Lower lobe of right lung (tissue), 2 donors: ENCODE measurements at regions not wholly inside any gene's neighbourhood (a gene's known extent, or its start where the extent isn't known, plus 50 kb on each side); places are given as distances from the start of the nearest gene placed in this dataset.

Experiments used
- ATAC-seq, 2 donors: fragments of 200-7000 bp; cut with Tn5 transposase; one replicate each; pipeline ENCODE4 v1.9.1; 2020 to 2022; ENCODE audit warnings: mild to moderate bottlenecking in 2 of 2, moderate library complexity in 2 of 2
- DNase-seq: peaks from one replicate; pipeline ENCODE4 v3.0.0-alpha.2; 2020
- H3K27ac ChIP-seq: fragments of 200-600 bp; one replicate; pipeline ENCODE4 v1.8.0; 2022
- H3K27me3 ChIP-seq: fragments of 200-600 bp; one replicate; pipeline ENCODE4 v1.8.0; 2022; ENCODE audit warnings: low read depth
- H3K36me3 ChIP-seq: fragments of 200-600 bp; one replicate; pipeline ENCODE4 v1.8.0; 2022; ENCODE audit warnings: mild to moderate bottlenecking
- H3K4me1 ChIP-seq: fragments of 200-600 bp; one replicate; pipeline ENCODE4 v1.8.0; 2022
- H3K4me3 ChIP-seq: fragments of 200-600 bp; one replicate; pipeline ENCODE4 v1.8.0; 2022; ENCODE audit warnings: mild to moderate bottlenecking
- H3K9me3 ChIP-seq: fragments of 200-600 bp; one replicate; pipeline ENCODE4 v1.8.0; 2022
- intact Hi-C: fragments of 100-400 bp; cut with DNase I; formaldehyde crosslinking; loops from one replicate; pipeline ENCODE4 v1.11.0; 2022
- TF ChIP-seq, protein P1 (sequence below): fragments of 200-600 bp; IDR thresholded peaks from one replicate; pipeline ENCODE4 v1.8.0; 2022; ENCODE audit warnings: antibody characterized with exemption, mild to moderate bottlenecking
- donor health status: DM: no; HTN: yes; CAD: no; lungs with severe emphysema.

- Histone ChIP-seq H3K36me3 (no peaks in the 10 kb centered on the region), H3K27me3 (no peaks in the 10 kb centered on the region), H3K4me3 (no peak overlapping the region), H3K9me3 (no peaks in the 10 kb centered on the region), H3K27ac (no peak overlapping the region), H3K4me1 (no peaks in the 10 kb centered on the region)
- intact Hi-C loops = no loop called here
- ATAC-seq = no peak
- no peak for DNase-seq
- TF ChIP-seq, protein P1, sequence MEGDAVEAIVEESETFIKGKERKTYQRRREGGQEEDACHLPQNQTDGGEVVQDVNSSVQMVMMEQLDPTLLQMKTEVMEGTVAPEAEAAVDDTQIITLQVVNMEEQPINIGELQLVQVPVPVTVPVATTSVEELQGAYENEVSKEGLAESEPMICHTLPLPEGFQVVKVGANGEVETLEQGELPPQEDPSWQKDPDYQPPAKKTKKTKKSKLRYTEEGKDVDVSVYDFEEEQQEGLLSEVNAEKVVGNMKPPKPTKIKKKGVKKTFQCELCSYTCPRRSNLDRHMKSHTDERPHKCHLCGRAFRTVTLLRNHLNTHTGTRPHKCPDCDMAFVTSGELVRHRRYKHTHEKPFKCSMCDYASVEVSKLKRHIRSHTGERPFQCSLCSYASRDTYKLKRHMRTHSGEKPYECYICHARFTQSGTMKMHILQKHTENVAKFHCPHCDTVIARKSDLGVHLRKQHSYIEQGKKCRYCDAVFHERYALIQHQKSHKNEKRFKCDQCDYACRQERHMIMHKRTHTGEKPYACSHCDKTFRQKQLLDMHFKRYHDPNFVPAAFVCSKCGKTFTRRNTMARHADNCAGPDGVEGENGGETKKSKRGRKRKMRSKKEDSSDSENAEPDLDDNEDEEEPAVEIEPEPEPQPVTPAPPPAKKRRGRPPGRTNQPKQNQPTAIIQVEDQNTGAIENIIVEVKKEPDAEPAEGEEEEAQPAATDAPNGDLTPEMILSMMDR = no peak
These were observed 1852.8 kb downstream of the EFNA5 start for GRCh38 chr5:105817914-105818313.

DNA sequence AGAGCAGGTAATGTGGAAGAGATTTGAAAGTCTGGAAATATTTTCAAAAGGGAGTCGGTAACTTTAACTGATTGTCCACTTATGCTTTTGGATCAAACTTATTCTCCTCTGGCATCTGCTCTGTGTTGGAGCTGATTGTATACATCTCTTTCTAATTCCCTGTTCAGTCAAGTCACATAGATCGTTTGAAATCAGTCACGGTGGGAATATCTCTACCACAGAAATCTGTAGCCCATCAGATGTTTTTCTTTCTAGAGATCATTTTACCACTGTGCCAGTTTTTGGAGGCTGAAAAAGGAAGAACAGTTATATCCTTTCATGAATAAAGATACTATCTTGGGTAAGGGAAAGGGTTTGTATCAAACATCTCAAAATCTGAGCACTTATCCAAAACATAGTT lies 1853.3 kb downstream of the EFNA5 start:
- intact Hi-C loops = no loop called here
- no peaks in the 10 kb centered on the region for H3K27me3 ChIP-seq
- no peak overlapping the region for H3K4me3 ChIP-seq
- H3K36me3 ChIP-seq = no peaks in the 10 kb centered on the region
- DNase-seq = no peak
- TF ChIP-seq, protein P1 = no peak
- no peak overlapping the region for H3K27ac ChIP-seq
- ATAC-seq = no peak
- no peaks in the 10 kb centered on the region for H3K4me1 ChIP-seq
- H3K9me3 ChIP-seq = no peaks in the 10 kb centered on the region

DNA sequence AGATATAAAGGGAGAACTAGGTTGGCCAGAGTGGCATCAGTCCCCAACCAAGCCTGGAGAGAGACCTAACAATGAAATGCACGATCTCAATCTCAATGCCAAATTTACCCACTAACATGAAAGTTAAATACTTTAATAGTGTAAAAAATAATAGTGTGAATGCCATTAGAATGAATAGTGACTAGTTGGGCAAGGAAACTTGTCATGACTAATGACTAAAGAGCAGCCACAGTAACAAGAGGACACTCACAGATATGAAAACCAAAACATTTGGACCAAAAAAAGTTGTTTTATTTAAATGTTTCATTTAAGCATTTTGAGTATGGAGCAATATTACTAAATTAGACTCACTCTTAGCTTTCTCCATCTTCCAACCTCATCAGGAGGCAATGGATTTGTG lies 1853.8 kb downstream of the EFNA5 start:
- ATAC-seq (no peak), DNase-seq (no peak)
- TF ChIP-seq, protein P1 = no peak
- Histone ChIP-seq H3K27me3 (no peaks in the 10 kb centered on the region), H3K4me3 (no peak overlapping the region), H3K27ac (no peak overlapping the region), H3K9me3 (no peaks in the 10 kb centered on the region), H3K36me3 (no peaks in the 10 kb centered on the region), H3K4me1 (no peaks in the 10 kb centered on the region)
- intact Hi-C loops = no loop called here

DNA sequence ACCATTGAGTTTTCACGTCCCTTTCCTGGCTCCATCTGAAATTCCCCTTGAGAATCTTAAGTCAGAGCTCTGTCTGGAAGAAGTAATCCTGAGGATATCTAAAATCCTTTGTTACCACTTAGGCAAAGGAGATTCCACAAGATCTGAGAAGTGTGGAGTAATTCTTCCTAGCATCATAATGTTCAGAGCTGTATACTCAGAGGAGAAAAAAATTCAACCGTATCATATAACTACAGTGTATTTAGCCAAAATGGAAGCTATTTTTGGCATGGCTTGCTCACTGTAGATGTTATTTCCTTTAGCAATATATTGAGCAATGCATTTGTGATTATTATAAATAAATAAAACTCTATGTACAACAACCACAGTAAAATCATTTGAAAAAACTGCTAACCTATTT lies 1858.4 kb downstream of the EFNA5 start:
- intact Hi-C loops = no loop called here

GRCh38 chr5:105807951-105808350 lies 1862.8 kb downstream of the EFNA5 start:
- ATAC-seq (no peak), DNase-seq (no peak)
- Histone ChIP-seq H3K4me3 (no peak overlapping the region), H3K4me1 (no peaks in the 10 kb centered on the region), H3K27ac (no peak overlapping the region), H3K27me3 (no peaks in the 10 kb centered on the region), H3K36me3 (no peaks in the 10 kb centered on the region), H3K9me3 (no peaks in the 10 kb centered on the region)
- TF ChIP-seq, protein P1 = no peak
- intact Hi-C loops = no loop called here

More for the DNA sequence above, 1858.4 kb downstream of the EFNA5 start:
- H3K27me3 ChIP-seq = no peaks in the 10 kb centered on the region
- H3K4me3 ChIP-seq = no peak overlapping the region
- DNase-seq = no peak
- no peaks in the 10 kb centered on the region for H3K9me3 ChIP-seq
- no peaks in the 10 kb centered on the region for H3K4me1 ChIP-seq
- TF ChIP-seq, protein P1 = no peak
- no peak overlapping the region for H3K27ac ChIP-seq
- no peak for ATAC-seq
- no peaks in the 10 kb centered on the region for H3K36me3 ChIP-seq

GRCh38 chr5:105807290-105807689 lies 1863.4 kb downstream of the EFNA5 start:
- intact Hi-C loops = no loop called here
- TF ChIP-seq, protein P1 = no peak
- Histone ChIP-seq H3K4me3 (no peak overlapping the region), H3K9me3 (no peaks in the 10 kb centered on the region), H3K4me1 (no peaks in the 10 kb centered on the region), H3K36me3 (no peaks in the 10 kb centered on the region), H3K27ac (no peak overlapping the region), H3K27me3 (no peaks in the 10 kb centered on the region)
- DNase-seq (no peak), ATAC-seq (no peak)
